HG03378 (cell line): ENCODE measurements at regions not wholly inside any gene's neighbourhood (a gene's known extent, or its start where the extent isn't known, plus 50 kb on each side); places are given as distances from the start of the nearest gene placed in this dataset.
"Not testable (repeated sequence)": the region's sequence is repeated elsewhere in the genome, so short reads cannot be mapped to it uniquely, and the experiment has no call there.

Source experiments
- ATAC-seq: cut with Tn5 transposase; IDR thresholded peaks from one replicate; pipeline ENCODE4 v1.9.1; 2021; ENCODE audit warnings: mild to moderate bottlenecking, moderate library complexity; ENCODE audit not compliant: unreplicated experiment

GRCh38 chr22:25348996-25349395 lies 129.6 kb downstream of the CRYBB2 start:
- ATAC-seq: not testable (repeated sequence)

- no peak for ATAC-seq
Measured at GRCh38 chr22:25350551-25350971, 131.1 kb downstream of the CRYBB2 start.

- ATAC-seq: no peak
Measured at GRCh38 chr22:25351631-25352293, 132.3 kb downstream of the CRYBB2 start.

DNA sequence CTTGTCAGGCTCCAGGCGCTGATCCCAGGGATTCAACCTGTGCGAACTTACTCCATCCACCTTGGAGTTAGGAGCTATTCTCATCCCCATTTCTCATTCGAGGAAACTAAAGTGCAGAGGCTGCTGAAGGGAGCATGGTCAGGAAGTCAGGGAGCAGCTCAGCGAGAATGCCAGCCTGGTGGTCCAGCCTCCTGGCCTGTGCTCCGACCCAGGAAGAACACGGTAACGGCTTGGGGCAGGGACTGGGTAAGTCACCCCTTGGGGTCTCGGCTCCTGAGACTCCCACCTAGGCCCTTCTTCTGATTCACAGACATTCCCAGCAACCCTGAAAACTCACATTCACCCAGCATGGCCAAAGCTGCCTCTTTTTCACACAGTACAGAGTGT lies 132.8 kb downstream of the CRYBB2 start:
- ATAC-seq: no peak

GRCh38 chr22:25353516-25354445 lies 134.3 kb downstream of the CRYBB2 start:
- no peak for ATAC-seq

- no peak for ATAC-seq
Measured at GRCh38 chr22:25354456-25354855, 135.0 kb downstream of the CRYBB2 start.

DNA sequence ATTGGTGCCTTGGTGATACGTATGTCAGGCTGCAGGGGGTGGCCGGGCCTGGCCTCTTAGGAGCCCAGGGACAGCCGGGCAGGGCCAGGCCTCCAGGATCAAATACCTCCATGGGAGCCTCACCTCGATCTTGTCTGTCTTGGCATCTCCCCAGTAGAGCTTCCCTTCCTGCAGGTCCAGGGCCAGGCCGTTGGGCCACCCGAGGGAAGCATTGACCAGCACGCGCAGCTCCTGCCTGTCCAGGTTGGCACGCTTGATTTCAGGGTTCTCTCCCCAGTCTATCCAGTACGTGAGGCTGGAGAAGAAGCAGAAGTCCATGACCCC lies 137.7 kb downstream of the CRYBB2 start:
- ATAC-seq: no peak

GRCh38 chr22:25357606-25358420 lies 138.4 kb downstream of the CRYBB2 start:
- ATAC-seq: no peak

GRCh38 chr22:25358421-25359170 lies 139.2 kb downstream of the CRYBB2 start:
- ATAC-seq: no peak

DNA sequence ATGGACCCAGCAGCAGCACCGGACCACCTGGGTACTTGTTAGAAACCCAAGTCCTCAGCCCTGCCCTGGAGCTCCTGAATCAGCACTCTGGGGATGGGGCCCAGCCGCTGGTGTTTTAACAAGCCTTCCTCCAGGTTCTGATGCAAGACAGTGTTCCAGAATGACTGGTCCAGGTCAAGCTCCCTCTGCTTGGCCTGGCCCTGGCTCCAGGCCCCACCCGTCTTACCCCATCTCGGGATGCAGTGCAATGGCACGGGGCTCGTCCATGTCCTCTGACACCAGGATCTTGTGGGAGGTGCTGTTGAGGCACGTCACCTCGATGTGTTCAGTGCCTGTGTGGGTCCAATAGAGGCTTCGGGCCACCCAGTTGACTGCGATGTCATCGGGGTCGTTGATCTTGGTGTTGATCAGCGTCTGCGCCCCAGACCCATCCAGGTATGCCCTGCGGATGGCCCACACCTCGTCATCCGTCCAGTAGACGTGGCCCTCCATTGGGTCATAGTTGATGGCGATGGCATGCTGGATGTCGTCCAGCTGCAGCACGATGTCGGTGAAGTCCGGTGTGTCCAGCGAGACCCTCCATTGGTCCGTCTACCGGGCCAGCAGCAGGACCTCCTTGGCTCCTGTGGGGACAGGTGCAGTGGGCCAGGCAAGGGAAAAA lies 140.3 kb downstream of the CRYBB2 start:
- ATAC-seq: no peak

DNA sequence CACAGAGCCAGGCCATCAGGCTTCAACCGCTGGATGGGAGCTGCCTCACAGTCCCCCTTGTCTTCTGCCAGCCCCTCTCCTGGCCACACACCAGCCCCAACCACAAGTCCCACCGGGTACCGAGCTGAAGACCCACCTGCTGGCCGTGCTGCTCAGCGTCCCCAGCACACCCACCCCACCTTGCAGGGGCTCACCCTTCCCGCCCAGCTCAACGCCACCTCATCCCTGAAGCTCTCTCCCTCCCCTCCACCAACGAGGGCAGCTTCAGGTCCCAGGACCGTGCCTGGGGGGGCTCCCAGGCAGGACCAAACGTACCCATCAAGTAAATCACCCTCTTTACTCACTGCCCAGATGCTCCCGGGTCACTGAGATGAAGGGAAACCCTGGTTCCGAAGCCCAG lies 141.0 kb downstream of the CRYBB2 start:
- no peak for ATAC-seq

DNA sequence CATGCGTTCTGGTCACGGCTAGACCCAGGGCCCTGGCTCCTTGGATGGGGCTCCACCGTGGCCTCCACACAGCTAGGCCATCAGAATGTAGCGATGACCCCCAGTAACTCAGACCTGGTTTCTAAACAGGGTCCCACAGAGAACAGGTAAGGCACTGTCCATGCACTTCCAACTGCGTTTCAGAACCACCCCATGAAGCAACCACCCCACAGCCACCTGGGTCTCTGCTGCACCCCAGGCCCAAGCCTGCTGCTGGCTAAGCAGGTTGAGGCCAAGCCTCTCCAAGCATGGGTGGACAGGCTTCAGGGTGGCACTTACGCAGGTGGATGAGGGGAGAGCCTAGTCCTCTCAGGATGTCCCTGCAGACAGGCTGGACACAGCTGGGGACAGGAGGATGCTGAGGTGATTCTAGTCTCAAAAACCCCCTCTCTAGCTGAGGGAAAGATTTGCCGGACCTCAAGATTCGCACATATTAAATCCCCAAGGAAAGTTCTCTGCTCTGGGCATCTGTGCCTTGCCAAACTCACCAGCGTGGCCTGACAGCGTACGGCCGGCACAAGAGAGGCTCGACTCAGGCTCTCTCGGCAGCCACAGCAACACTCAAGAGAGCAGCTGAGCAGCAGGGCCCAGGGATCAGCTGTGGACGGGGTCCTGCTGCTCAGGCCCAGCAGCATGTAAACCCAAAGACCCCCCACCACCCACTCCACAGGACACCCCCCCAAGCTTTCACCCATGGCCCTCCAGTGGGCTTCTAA lies 141.6 kb downstream of the CRYBB2 start:
- no peak for ATAC-seq

DNA sequence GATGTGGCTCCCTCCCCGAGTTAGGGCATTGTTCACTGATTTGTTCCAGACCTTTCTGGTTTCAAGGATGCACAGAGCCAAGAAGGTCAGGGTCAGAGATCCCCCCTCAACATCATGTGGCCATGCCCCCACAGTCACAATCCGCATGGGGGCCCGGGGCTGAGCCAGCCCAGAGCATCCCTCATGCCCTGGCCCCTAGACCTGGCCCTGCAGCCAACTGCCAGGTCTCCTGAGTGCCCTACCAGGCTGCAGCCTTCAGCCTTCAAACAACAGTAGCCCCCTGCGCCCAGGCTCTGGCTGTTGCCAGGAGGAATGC lies 142.4 kb downstream of the CRYBB2 start:
- ATAC-seq: no peak

DNA sequence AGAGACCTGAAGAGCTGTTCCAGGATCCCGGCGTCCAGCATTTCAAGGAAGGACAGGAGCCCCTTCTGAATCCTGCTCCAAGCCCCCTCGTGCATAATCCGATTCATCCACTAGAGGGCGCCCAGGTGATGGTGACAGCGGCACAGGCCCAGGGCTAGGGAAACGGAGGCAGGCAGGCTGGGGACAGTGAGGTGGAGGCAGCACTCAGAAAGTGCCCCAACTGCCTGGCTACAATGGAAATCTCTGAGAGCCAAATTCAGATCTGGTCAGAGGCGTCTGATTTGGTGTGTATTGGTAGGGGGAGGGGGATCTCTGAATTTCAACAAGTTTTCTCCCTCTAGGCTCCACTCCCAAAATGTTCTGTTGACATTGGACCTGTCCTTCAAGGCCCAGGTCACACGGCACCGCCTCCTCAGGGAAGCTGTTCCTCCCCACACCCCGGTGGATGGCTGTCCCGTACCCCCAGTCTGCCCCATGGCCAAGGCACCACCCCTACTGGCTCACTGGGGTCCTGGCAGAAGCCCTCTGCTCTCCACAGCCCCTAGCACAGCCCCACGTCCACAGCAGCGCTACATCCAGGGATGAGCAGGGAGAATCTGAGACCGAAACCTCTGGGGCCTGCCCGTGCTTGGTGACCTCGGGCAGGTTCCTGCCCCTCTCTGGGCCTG lies 142.9 kb downstream of the CRYBB2 start:
- ATAC-seq: no peak

DNA sequence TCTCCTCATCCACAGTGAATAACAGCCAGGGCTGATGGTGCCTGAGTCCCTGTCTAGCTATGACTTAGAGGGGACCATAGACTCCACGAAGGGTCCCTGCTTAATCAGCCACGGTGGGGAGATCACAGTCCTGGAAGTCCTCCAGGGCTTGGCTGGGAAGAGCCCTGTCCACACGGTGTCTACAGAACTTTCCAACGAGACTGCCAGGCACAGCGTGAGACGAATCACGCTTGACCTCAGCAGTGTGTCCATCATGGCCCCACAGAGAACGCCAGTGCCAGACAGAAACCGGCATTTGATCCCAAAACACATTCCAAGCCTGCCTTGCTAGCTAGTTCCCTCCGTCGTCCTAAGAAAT lies 143.4 kb downstream of the CRYBB2 start:
- ATAC-seq: no peak

- ATAC-seq: no peak
Measured at GRCh38 chr22:25363474-25363873, 144.0 kb downstream of the CRYBB2 start.

- ATAC-seq: no peak
Measured at GRCh38 chr22:25364281-25364680, 144.8 kb downstream of the CRYBB2 start.

- no peak for ATAC-seq
Measured at GRCh38 chr22:25364736-25365241, 145.3 kb downstream of the CRYBB2 start.
